WTC11 (cell line): ENCODE measurements at regions not wholly inside any gene's neighbourhood (a gene's known extent, or its start where the extent isn't known, plus 50 kb on each side); places are given as distances from the start of the nearest gene placed in this dataset.

Experiments
- TCF7 ChIP-seq: sonication (generic); formaldehyde crosslinking; IDR thresholded peaks from 2 replicates; pipeline ENCODE4 v1.8.0; 2022; ENCODE audit warnings: mild to moderate bottlenecking, low read depth, missing genetic modification reagents, moderate library complexity
- TF ChIP-seq, protein P1 (sequence below): fragments of 200-600 bp; IDR thresholded peaks from 2 replicates; pipeline ENCODE4 v1.8.0; 2022; ENCODE audit warnings: antibody characterized with exemption
- TF ChIP-seq, protein P2 (sequence below): sonication (generic); formaldehyde crosslinking; IDR thresholded peaks from 2 replicates; pipeline ENCODE4 v1.8.1; 2023; ENCODE audit warnings: mild to moderate bottlenecking, missing genetic modification reagents, moderate library complexity
- TF ChIP-seq, protein P3 (sequence below): sonication (generic); formaldehyde crosslinking; IDR thresholded peaks from 2 replicates; pipeline ENCODE4 v1.8.0; 2022; ENCODE audit warnings: mild to moderate bottlenecking, missing genetic modification reagents
- TF ChIP-seq, protein P4 (sequence below): sonication (generic); formaldehyde crosslinking; IDR thresholded peaks from 2 replicates; pipeline ENCODE4 v1.8.0; 2022; ENCODE audit warnings: mild to moderate bottlenecking, missing genetic modification reagents

DNA sequence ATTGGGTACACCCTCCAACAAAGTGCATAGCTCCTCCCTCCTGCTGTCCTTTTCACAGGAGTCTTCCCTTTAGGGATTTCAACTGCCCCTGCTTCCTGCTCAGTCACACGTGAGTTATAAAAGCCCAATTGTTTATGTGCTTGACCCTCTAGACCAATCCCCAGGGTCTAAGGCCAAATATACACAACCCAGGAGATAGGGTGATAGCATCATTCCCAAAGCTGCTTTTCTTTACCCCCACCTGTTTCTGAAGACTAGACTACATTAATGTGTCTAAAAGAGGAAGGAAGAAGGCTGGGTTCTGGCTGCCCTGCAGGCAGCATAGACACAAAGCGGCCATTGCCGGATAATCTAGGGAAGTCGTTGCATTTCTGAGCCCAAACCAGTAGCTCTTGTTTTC, 526.7 kb upstream of the FRG1 start:
- TF ChIP-seq, protein P1, sequence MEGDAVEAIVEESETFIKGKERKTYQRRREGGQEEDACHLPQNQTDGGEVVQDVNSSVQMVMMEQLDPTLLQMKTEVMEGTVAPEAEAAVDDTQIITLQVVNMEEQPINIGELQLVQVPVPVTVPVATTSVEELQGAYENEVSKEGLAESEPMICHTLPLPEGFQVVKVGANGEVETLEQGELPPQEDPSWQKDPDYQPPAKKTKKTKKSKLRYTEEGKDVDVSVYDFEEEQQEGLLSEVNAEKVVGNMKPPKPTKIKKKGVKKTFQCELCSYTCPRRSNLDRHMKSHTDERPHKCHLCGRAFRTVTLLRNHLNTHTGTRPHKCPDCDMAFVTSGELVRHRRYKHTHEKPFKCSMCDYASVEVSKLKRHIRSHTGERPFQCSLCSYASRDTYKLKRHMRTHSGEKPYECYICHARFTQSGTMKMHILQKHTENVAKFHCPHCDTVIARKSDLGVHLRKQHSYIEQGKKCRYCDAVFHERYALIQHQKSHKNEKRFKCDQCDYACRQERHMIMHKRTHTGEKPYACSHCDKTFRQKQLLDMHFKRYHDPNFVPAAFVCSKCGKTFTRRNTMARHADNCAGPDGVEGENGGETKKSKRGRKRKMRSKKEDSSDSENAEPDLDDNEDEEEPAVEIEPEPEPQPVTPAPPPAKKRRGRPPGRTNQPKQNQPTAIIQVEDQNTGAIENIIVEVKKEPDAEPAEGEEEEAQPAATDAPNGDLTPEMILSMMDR: no peak
- TF ChIP-seq, protein P2, sequence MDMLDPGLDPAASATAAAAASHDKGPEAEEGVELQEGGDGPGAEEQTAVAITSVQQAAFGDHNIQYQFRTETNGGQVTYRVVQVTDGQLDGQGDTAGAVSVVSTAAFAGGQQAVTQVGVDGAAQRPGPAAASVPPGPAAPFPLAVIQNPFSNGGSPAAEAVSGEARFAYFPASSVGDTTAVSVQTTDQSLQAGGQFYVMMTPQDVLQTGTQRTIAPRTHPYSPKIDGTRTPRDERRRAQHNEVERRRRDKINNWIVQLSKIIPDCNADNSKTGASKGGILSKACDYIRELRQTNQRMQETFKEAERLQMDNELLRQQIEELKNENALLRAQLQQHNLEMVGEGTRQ (CRISPR knock-in tag): no peak
- no peak for TF ChIP-seq TCF7 (CRISPR knock-in tag)
- TF ChIP-seq, protein P3, sequence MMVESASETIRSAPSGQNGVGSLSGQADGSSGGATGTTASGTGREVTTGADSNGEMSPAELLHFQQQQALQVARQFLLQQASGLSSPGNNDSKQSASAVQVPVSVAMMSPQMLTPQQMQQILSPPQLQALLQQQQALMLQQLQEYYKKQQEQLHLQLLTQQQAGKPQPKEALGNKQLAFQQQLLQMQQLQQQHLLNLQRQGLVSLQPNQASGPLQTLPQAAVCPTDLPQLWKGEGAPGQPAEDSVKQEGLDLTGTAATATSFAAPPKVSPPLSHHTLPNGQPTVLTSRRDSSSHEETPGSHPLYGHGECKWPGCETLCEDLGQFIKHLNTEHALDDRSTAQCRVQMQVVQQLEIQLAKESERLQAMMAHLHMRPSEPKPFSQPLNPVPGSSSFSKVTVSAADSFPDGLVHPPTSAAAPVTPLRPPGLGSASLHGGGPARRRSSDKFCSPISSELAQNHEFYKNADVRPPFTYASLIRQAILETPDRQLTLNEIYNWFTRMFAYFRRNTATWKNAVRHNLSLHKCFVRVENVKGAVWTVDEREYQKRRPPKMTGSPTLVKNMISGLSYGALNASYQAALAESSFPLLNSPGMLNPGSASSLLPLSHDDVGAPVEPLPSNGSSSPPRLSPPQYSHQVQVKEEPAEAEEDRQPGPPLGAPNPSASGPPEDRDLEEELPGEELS (CRISPR knock-in tag): no peak
- TF ChIP-seq, protein P4, sequence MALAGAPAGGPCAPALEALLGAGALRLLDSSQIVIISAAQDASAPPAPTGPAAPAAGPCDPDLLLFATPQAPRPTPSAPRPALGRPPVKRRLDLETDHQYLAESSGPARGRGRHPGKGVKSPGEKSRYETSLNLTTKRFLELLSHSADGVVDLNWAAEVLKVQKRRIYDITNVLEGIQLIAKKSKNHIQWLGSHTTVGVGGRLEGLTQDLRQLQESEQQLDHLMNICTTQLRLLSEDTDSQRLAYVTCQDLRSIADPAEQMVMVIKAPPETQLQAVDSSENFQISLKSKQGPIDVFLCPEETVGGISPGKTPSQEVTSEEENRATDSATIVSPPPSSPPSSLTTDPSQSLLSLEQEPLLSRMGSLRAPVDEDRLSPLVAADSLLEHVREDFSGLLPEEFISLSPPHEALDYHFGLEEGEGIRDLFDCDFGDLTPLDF (CRISPR knock-in tag): no peak
